ENCODE measurements at regions not wholly inside any gene's neighbourhood (a gene's known extent, or its start where the extent isn't known, plus 50 kb on each side); places are given as distances from the start of the nearest gene placed in this dataset.

- TF ChIP-seq TCF7L2 (IDR thresholded peaks at IDR 0.05; ENCODE audit: low read depth, low read length) (no peak), MZF1 (CRISPR knock-in tag; IDR thresholded peaks at IDR 0.05; ENCODE audit: borderline replicate concordance) (no peak), ZZZ3 (CRISPR knock-in tag; IDR thresholded peaks at IDR 0.05; ENCODE audit: borderline replicate concordance) (no peak), HBP1 (CRISPR knock-in tag; IDR thresholded peaks at IDR 0.05; ENCODE audit: low read depth) (no peak), KAT7 (CRISPR knock-in tag; IDR thresholded peaks at IDR 0.05; ENCODE audit: borderline replicate concordance) (no peak), ZNF362 (CRISPR knock-in tag; IDR thresholded peaks at IDR 0.05; ENCODE audit: borderline replicate concordance) (no peak), ZNF530 (CRISPR knock-in tag; IDR thresholded peaks at IDR 0.05; ENCODE audit: low read depth) (no peak), ADNP (CRISPR knock-in tag; IDR thresholded peaks at IDR 0.05) (no peak)
- TF ChIP-seq, protein P1, sequence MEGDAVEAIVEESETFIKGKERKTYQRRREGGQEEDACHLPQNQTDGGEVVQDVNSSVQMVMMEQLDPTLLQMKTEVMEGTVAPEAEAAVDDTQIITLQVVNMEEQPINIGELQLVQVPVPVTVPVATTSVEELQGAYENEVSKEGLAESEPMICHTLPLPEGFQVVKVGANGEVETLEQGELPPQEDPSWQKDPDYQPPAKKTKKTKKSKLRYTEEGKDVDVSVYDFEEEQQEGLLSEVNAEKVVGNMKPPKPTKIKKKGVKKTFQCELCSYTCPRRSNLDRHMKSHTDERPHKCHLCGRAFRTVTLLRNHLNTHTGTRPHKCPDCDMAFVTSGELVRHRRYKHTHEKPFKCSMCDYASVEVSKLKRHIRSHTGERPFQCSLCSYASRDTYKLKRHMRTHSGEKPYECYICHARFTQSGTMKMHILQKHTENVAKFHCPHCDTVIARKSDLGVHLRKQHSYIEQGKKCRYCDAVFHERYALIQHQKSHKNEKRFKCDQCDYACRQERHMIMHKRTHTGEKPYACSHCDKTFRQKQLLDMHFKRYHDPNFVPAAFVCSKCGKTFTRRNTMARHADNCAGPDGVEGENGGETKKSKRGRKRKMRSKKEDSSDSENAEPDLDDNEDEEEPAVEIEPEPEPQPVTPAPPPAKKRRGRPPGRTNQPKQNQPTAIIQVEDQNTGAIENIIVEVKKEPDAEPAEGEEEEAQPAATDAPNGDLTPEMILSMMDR (CRISPR knock-in tag; IDR thresholded peaks at IDR 0.05), result no peak
- TF ChIP-seq, protein P2, sequence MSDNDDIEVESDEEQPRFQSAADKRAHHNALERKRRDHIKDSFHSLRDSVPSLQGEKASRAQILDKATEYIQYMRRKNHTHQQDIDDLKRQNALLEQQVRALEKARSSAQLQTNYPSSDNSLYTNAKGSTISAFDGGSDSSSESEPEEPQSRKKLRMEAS (IDR thresholded peaks at IDR 0.05), result no peak
Measured at GRCh38 chr4:141871086-141871770, 234.8 kb downstream of the IL15 start.
